Loucy (cell line): ENCODE measurements at regions not wholly inside any gene's neighbourhood (a gene's known extent, or its start where the extent isn't known, plus 50 kb on each side); places are given as distances from the start of the nearest gene placed in this dataset.

ENCODE experiments used
- H2AFZ ChIP-seq: fragments of 200-600 bp; sonication (generic); 2 replicates; pipeline ENCODE4 v1.6.0; 2016; ENCODE audit warnings: antibody characterized with exemption, mild to moderate bottlenecking, low read length, moderate library complexity
- H3F3A ChIP-seq: fragments of 200-600 bp; 2 replicates; pipeline ENCODE4 v1.6.0; 2016; ENCODE audit warnings: antibody characterized with exemption, low read depth, mild to moderate bottlenecking
- H3K27me3 ChIP-seq: fragments of 200-600 bp; sonication (generic); 2 replicates; pipeline ENCODE4 v1.6.1; 2014; ENCODE audit warnings: low read length, mild to moderate bottlenecking; ENCODE audit not compliant: insufficient read depth, poor library complexity, severe bottlenecking
- H3K36me3 ChIP-seq: fragments of 200-600 bp; sonication (generic); 2 replicates; pipeline ENCODE4 v1.6.1; 2016; ENCODE audit warnings: low read length; ENCODE audit not compliant: insufficient read depth
- H3K4me1 ChIP-seq: fragments of 200-600 bp; sonication (generic); 2 replicates; pipeline ENCODE4 v1.5.1; 2014; ENCODE audit warnings: low read length, mild to moderate bottlenecking; ENCODE audit not compliant: insufficient read depth, poor library complexity, severe bottlenecking
- H3K4me2 ChIP-seq: fragments of 200-600 bp; sonication (generic); 2 replicates; pipeline ENCODE4 v1.6.0; 2014; ENCODE audit warnings: antibody characterized with exemption, low read length, low read depth, mild to moderate bottlenecking; ENCODE audit not compliant: poor library complexity, severe bottlenecking
- H3K4me3 ChIP-seq: fragments of 200-600 bp; sonication (generic); 2 replicates; pipeline ENCODE4 v1.5.1; 2014; ENCODE audit warnings: low read length, mild to moderate bottlenecking, mixed read lengths; ENCODE audit not compliant: poor library complexity, severe bottlenecking
- H3K79me2 ChIP-seq: fragments of 200-600 bp; sonication (generic); 2 replicates; pipeline ENCODE4 v1.6.1; 2014; ENCODE audit warnings: low read length; ENCODE audit not compliant: insufficient read depth
- H3K9ac ChIP-seq: fragments of 200-600 bp; sonication (generic); 2 replicates; pipeline ENCODE4 v1.6.0; 2014; ENCODE audit warnings: mild to moderate bottlenecking, low read depth, low read length, moderate library complexity; ENCODE audit not compliant: poor library complexity, severe bottlenecking
- H3K9me2 ChIP-seq: fragments of 200-600 bp; sonication (generic); replicated peaks from 2 replicates; pipeline ENCODE4 v1.6.1; 2016; ENCODE audit warnings: low read depth, low read length, mixed read lengths
- H3K9me3 ChIP-seq: fragments of 200-600 bp; sonication (generic); 2 replicates; pipeline ENCODE4 v1.6.1; 2014; ENCODE audit warnings: mild to moderate bottlenecking, antibody characterized with exemption, low read length, low read depth; ENCODE audit not compliant: insufficient read depth
- H4K20me1 ChIP-seq: fragments of 200-600 bp; sonication (generic); 2 replicates; pipeline ENCODE4 v1.6.0; 2014; ENCODE audit warnings: antibody characterized with exemption, low read length, mild to moderate bottlenecking; ENCODE audit not compliant: insufficient read depth, poor library complexity, severe bottlenecking
- CTCF ChIP-seq: fragments of 200-600 bp; sonication (generic); conservative IDR thresholded peaks from 2 replicates; pipeline ENCODE4 v1.5.1; 2014; ENCODE audit warnings: mild to moderate bottlenecking, antibody characterized with exemption, low read length
- EZH2phosphoT487 ChIP-seq: fragments of 200-600 bp; IDR thresholded peaks from 2 replicates; pipeline ENCODE4 v1.6.1; 2018; ENCODE audit warnings: antibody characterized with exemption, mild to moderate bottlenecking, moderate library complexity, borderline replicate concordance

GRCh38 chrX:128287693-128288092 lies 235.5 kb upstream of the ACTRT1 start:
- no peaks in the 10 kb centered on the region for H4K20me1 ChIP-seq
- H3K4me1 ChIP-seq, result no peaks in the 10 kb centered on the region
- H3K4me3 ChIP-seq, result no peak overlapping the region
- H3F3A ChIP-seq, result no peaks in the 10 kb centered on the region
- no peaks in the 10 kb centered on the region for H3K27me3 ChIP-seq
- no peak overlapping the region for H3K9ac ChIP-seq
- H3K79me2 ChIP-seq, result no peaks in the 10 kb centered on the region
- TF ChIP-seq CTCF (no peak), EZH2phosphoT487 (no peak)
- no peaks in the 10 kb centered on the region for H3K36me3 ChIP-seq
- H3K4me2 ChIP-seq, result no peak overlapping the region
- H3K9me2 ChIP-seq, result no peaks in the 10 kb centered on the region
- H3K9me3 ChIP-seq, result no peaks in the 10 kb centered on the region
- H2AFZ ChIP-seq, result no peak overlapping the region

GRCh38 chrX:128250621-128251020 lies 198.4 kb upstream of the ACTRT1 start:
- Histone ChIP-seq H3K79me2 (no peaks in the 10 kb centered on the region), H3K36me3 (no peaks in the 10 kb centered on the region), H3K4me3 (no peak overlapping the region), H3K27me3 (no peaks in the 10 kb centered on the region), H2AFZ (no peak overlapping the region), H3K4me2 (no peak overlapping the region), H4K20me1 (no peaks in the 10 kb centered on the region), H3K9me3 (no peaks in the 10 kb centered on the region), H3F3A (no peaks in the 10 kb centered on the region), H3K9ac (no peak overlapping the region), H3K9me2 (no peaks in the 10 kb centered on the region), H3K4me1 (no peaks in the 10 kb centered on the region)
- TF ChIP-seq CTCF (no peak), EZH2phosphoT487 (no peak)

- Histone ChIP-seq H3K4me3 (no peak overlapping the region), H3K9ac (no peak overlapping the region), H3K9me3 (no peaks in the 10 kb centered on the region), H3K4me1 (no peaks in the 10 kb centered on the region), H3K27me3 (no peaks in the 10 kb centered on the region), H4K20me1 (no peaks in the 10 kb centered on the region), H3K4me2 (no peak overlapping the region), H3F3A (no peaks in the 10 kb centered on the region), H2AFZ (no peak overlapping the region), H3K9me2 (no peaks in the 10 kb centered on the region), H3K79me2 (no peaks in the 10 kb centered on the region), H3K36me3 (no peaks in the 10 kb centered on the region)
- TF ChIP-seq EZH2phosphoT487 (no peak), CTCF (no peak)
These were observed 164.2 kb upstream of the ACTRT1 start for GRCh38 chrX:128216364-128216763.
